C4-2B (cell line): ENCODE measurements at regions not wholly inside any gene's neighbourhood (a gene's known extent, or its start where the extent isn't known, plus 50 kb on each side); places are given as distances from the start of the nearest gene placed in this dataset.

Source experiments
- ZFX ChIP-seq: fragments of 450-650 bp; IDR thresholded peaks from 2 replicates; pipeline ENCODE4 v1.6.1; 2017
- TF ChIP-seq, protein P1 (sequence below): fragments of 450-650 bp; conservative IDR thresholded peaks from 2 replicates; pipeline ENCODE4 v1.5.1; 2017; ENCODE audit warnings: mild to moderate bottlenecking

DNA sequence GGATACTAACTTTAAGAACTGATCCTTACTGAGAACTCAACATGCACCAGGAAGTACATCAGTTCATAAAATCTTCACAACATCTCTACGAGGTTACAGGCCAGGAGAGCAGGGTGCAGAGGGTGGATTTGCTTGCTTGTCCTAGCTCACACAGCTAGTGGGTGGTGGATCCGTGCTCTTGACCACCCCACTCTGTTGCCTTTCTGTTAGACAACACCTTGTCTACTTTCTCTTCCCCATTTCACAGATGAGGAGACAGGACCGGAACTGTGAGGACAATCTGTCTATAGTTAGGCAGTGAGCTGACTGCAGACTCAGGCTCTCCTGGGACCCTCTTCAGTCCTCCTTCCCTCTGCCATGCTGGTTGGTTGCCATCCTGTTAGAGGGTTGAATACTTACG lies 221.7 kb upstream of the TLE3 start:
- TF ChIP-seq, protein P1, sequence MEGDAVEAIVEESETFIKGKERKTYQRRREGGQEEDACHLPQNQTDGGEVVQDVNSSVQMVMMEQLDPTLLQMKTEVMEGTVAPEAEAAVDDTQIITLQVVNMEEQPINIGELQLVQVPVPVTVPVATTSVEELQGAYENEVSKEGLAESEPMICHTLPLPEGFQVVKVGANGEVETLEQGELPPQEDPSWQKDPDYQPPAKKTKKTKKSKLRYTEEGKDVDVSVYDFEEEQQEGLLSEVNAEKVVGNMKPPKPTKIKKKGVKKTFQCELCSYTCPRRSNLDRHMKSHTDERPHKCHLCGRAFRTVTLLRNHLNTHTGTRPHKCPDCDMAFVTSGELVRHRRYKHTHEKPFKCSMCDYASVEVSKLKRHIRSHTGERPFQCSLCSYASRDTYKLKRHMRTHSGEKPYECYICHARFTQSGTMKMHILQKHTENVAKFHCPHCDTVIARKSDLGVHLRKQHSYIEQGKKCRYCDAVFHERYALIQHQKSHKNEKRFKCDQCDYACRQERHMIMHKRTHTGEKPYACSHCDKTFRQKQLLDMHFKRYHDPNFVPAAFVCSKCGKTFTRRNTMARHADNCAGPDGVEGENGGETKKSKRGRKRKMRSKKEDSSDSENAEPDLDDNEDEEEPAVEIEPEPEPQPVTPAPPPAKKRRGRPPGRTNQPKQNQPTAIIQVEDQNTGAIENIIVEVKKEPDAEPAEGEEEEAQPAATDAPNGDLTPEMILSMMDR, result no peak
- TF ChIP-seq ZFX, result no peak
